ENCODE measurements at regions not wholly inside any gene's neighbourhood (a gene's known extent, or its start where the extent isn't known, plus 50 kb on each side); places are given as distances from the start of the nearest gene placed in this dataset.

DNA sequence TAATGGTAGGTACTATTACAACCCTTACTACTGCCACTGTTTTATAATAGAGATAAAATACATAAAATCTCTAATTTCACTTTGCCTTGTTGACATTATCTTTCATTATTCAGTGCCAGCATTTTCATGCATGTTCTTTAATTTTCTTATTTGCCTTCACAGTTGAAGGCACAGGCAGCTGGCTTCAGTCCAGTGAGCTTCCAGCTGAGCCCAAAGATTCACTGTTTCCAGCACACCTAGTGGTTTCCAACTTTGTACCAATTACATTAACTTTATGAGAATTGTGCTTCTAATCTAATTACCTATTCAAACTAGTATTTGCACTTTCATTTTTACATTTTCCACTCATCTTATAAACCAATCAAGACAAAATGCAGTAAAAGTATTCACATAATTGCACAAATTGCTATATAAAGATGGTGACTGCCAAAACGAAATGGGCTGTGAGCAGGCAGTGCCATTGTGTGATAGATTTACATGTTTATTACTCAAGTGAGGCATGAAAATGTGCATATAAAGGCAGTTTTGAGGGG, 228.3 kb downstream of the MFSD1 start:
- Histone ChIP-seq H3K27ac (ENCODE audit: low read depth, low read length) (no peak overlapping the region), H3K9me3 (ENCODE audit: low read depth, low read length) (no peaks in the 10 kb centered on the region), H3K4me1 (ENCODE audit: insufficient read depth, low read length) (no peaks in the 10 kb centered on the region), H4K20me1 (ENCODE audit: insufficient read depth, low read length) (no peaks in the 10 kb centered on the region), H3K79me2 (ENCODE audit: insufficient read depth, low read length) (no peaks in the 10 kb centered on the region), H3K36me3 (ENCODE audit: insufficient read depth, low read length) (no peaks in the 10 kb centered on the region), H3K27me3 (ENCODE audit: insufficient read depth, low read length) (no peaks in the 10 kb centered on the region), H3K4me2 (ENCODE audit: insufficient read depth, low read length) (no peak overlapping the region), H2AFZ (ENCODE audit: low read length) (no peak overlapping the region), H3K4me3 (ENCODE audit: insufficient read depth, low read length) (no peak overlapping the region)
- no peak for DNase-seq (ENCODE audit: insufficient read length, low spot score, missing footprints)
- TF ChIP-seq, protein P1, sequence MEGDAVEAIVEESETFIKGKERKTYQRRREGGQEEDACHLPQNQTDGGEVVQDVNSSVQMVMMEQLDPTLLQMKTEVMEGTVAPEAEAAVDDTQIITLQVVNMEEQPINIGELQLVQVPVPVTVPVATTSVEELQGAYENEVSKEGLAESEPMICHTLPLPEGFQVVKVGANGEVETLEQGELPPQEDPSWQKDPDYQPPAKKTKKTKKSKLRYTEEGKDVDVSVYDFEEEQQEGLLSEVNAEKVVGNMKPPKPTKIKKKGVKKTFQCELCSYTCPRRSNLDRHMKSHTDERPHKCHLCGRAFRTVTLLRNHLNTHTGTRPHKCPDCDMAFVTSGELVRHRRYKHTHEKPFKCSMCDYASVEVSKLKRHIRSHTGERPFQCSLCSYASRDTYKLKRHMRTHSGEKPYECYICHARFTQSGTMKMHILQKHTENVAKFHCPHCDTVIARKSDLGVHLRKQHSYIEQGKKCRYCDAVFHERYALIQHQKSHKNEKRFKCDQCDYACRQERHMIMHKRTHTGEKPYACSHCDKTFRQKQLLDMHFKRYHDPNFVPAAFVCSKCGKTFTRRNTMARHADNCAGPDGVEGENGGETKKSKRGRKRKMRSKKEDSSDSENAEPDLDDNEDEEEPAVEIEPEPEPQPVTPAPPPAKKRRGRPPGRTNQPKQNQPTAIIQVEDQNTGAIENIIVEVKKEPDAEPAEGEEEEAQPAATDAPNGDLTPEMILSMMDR (IDR thresholded peaks at IDR 0.05; ENCODE audit: extremely low read depth, low read depth, low read length) = no peak

DNA sequence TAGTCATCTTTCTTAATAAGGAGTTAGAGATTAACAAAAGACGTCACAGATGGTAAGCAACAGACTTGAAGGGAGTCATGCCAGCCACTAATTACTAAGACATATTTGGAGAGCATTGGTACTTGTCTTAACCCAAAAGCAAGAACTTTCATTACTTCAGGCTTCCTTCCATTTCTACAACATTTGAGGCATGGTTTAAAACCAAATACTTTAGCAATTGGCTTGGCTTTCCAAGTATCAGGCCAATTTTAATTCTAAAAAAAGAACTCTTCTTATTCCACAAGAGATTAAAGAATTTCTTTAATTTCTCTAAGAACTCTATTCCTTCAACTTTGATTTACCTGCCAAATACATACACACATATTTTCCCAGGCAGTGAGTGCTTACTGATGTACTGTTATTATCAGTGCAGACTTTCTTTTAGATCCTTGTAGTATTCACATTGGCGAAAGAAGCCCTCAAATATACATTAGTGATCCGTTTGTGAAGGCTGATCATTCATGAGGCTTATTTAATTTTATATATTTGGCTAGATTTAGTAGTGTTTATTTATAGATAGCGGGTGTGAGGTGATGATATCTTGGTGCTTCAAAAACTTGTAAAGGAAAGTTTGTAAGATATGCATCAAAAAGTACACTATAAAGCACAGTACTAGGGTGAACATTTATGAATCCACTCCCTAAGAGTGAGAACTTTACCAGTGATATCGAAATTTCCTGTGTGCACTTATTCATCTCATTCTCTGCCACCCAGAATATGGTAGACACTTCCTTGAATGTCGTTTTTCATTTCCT, 229.2 kb downstream of the MFSD1 start:
- Histone ChIP-seq H3K9me3 (ENCODE audit: low read depth, low read length) (no peaks in the 10 kb centered on the region), H3K27ac (ENCODE audit: low read depth, low read length) (no peak overlapping the region), H3K4me2 (ENCODE audit: insufficient read depth, low read length) (no peak overlapping the region), H3K27me3 (ENCODE audit: insufficient read depth, low read length) (no peaks in the 10 kb centered on the region), H3K4me1 (ENCODE audit: insufficient read depth, low read length) (no peaks in the 10 kb centered on the region), H3K4me3 (ENCODE audit: insufficient read depth, low read length) (no peak overlapping the region), H2AFZ (ENCODE audit: low read length) (no peak overlapping the region), H3K36me3 (ENCODE audit: insufficient read depth, low read length) (no peaks in the 10 kb centered on the region), H3K79me2 (ENCODE audit: insufficient read depth, low read length) (no peaks in the 10 kb centered on the region), H4K20me1 (ENCODE audit: insufficient read depth, low read length) (no peaks in the 10 kb centered on the region)
- TF ChIP-seq, protein P1 (IDR thresholded peaks at IDR 0.05; ENCODE audit: extremely low read depth, low read depth, low read length) = no peak
- DNase-seq (ENCODE audit: insufficient read length, low spot score, missing footprints) = no peak

DNA sequence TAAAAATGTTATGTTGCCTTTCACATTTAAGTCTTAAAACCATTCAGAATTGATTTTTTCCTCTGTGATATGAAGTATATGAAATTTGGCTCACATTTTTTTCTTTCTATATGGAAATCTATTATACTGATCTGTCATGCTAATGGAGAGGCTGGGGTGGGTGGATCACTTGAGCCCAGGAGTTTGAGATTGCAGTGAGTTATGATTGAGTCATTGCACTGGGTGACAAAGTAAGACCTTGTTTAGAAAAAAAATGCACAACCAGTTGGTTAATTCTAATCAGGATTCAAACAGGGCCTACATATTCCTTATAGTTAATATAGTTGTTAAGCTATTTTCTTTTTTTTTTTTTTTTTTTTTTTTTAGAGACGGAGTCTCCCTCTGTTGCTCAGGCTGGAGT, 230.5 kb downstream of the MFSD1 start:
- Histone ChIP-seq H3K4me3 (ENCODE audit: insufficient read depth, low read length) (no peak overlapping the region), H3K4me2 (ENCODE audit: insufficient read depth, low read length) (no peak overlapping the region), H3K79me2 (ENCODE audit: insufficient read depth, low read length) (no peaks in the 10 kb centered on the region), H3K27me3 (ENCODE audit: insufficient read depth, low read length) (no peaks in the 10 kb centered on the region), H3K4me1 (ENCODE audit: insufficient read depth, low read length) (no peaks in the 10 kb centered on the region), H2AFZ (ENCODE audit: low read length) (no peak overlapping the region), H3K36me3 (ENCODE audit: insufficient read depth, low read length) (no peaks in the 10 kb centered on the region), H3K9me3 (ENCODE audit: low read depth, low read length) (no peaks in the 10 kb centered on the region), H4K20me1 (ENCODE audit: insufficient read depth, low read length) (no peaks in the 10 kb centered on the region), H3K27ac (ENCODE audit: low read depth, low read length) (no peak overlapping the region)
- TF ChIP-seq, protein P1 (IDR thresholded peaks at IDR 0.05; ENCODE audit: extremely low read depth, low read depth, low read length) = no peak
- DNase-seq (ENCODE audit: insufficient read length, low spot score, missing footprints) = peak; percentile 30

DNA sequence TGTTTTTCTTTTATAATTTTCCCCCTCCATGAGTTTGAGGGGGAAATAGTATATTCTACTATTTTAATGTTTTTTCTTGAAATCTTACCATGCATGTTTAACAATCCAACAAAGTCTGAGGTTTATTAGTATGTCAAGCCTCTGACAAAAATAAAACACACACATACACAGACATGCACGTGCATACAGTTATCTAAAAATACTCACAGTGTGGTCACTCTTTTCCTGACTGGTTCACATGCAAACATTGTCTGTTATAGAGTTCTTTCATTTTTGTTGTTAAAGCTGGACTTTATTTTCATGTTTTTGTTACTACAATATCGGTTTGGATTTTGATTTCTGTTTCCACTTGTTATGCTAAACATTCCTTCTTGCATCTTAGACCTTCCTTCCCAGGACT, 236.6 kb downstream of the MFSD1 start:
- Histone ChIP-seq H3K36me3 (ENCODE audit: insufficient read depth, low read length) (no peaks in the 10 kb centered on the region), H3K9me3 (ENCODE audit: low read depth, low read length) (no peaks in the 10 kb centered on the region), H3K4me3 (ENCODE audit: insufficient read depth, low read length) (no peak overlapping the region), H2AFZ (ENCODE audit: low read length) (no peak overlapping the region), H3K79me2 (ENCODE audit: insufficient read depth, low read length) (no peaks in the 10 kb centered on the region), H3K27ac (ENCODE audit: low read depth, low read length) (no peak overlapping the region), H3K27me3 (ENCODE audit: insufficient read depth, low read length) (no peaks in the 10 kb centered on the region), H3K4me1 (ENCODE audit: insufficient read depth, low read length) (no peaks in the 10 kb centered on the region), H3K4me2 (ENCODE audit: insufficient read depth, low read length) (no peak overlapping the region), H4K20me1 (ENCODE audit: insufficient read depth, low read length) (no peaks in the 10 kb centered on the region)
- TF ChIP-seq, protein P1 (IDR thresholded peaks at IDR 0.05; ENCODE audit: extremely low read depth, low read depth, low read length) = no peak
- no peak for DNase-seq (ENCODE audit: insufficient read length, low spot score, missing footprints)

Data from osteoblast (primary cell).